ENCODE measurements at regions not wholly inside any gene's neighbourhood (a gene's known extent, or its start where the extent isn't known, plus 50 kb on each side); places are given as distances from the start of the nearest gene placed in this dataset.

DNA sequence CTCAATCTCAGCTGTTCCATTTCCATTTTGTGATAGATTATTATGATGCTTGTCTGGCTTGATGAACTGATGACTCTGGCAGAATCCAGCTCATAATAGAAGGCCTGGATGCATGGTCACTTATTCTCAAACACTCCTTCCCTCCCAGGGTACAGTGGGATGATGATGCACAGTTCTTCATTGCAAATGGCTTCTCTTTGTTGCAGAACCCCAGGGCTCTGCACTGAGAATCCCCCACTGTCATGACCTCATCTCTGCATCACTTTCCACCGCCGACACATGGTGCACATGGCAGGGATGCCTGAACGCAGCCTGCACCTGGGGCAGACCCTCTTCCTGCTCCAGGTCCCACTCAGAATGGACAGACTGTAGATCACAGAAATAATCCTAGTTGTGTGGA, 515.6 kb upstream of the NR2F2 start:
- DNase-seq = no peak

DNA sequence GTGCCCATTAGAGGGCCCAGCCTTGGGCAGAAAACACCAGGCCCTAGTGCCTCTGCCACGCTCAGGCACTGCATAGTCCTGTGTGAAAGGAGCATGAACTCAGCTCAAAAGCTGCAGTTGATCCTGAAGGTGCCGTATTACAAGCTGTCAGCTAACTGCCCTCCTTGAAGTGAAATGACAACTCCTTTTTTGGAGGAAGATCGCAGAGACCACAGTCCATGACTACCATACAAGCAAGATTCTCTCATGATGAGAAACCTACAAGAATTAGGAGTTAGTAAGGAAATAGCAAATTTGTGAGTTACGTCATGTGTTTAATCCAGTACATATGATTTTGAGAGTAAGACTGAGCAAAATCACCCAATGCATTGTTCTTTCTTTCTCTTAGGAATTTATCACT, 513.9 kb upstream of the NR2F2 start:
- DNase-seq = no peak

DNA sequence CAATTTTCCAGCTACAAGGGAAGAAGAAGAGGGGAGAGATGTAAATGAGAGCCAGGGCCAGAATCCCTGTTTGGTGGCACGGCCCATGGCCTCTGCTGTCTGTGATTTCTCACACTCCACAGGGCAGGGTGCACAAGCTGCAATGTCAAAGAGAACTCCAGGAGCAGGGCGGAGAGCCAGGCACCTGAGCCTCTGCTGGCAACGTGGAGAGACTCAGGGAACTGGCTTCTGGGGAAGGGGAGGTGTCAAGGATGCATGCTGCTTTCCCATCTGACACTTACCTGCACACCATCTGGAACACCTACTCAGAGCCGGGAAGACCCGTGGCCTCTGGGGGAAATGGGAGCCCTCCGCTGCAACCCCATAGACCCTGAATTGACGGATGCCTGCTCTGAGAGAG, 507.5 kb upstream of the NR2F2 start:
- no peak for DNase-seq

DNA sequence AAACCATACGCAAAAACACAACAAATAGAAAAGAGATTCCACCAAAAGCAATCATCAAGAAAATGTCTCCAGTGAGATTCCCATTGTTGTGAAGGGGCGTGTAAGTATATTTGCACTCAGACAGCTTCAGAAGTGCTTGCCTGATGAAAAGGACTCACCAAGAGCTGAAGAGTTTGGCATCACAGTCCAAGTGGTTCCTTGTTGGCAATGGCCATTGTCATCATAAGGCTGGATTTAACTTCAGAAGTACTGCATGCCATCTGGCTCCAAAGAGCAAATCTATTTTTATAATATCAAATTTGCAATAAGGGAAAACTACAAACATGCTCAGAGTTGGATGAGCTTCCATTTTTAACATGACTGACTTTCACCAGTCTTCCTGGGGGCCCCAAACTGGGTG, 505.3 kb upstream of the NR2F2 start:
- no peak for DNase-seq

DNA sequence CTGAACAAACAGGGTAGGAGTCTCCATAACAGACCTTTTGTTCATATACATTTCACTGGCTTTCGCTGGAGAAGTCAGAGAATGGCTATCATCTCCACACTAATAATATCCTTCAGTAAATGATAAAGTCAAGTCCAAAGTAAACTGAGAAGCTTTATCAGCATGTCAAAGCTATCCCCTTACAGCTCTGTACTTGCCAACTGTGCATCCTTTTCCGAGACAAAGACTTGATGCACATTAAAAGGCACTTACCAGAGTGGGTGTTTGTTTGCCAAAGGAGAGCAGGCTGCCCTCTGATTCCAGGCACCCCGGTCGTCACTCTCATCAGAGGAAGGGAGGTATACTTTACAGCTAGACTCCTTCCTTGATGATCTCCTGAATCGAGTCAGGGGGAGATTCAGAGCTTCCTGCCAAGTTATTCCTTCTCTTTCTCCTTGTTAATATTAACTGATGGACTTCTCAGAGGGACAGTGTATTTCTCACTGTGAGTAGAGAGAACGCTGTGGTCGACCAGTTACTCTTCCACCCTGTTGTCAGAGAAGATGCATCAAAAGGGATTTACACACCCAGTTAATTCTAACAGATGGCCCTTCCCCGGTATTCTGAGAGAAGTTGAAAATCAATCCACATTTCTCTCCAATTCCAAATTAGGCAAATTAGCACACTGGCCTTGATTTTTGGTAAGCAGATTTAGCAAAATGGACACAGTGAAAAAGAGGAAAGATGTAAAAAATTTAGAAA, 504.7 kb upstream of the NR2F2 start:
- DNase-seq = peak in 1 of 2 experiments; percentile 53

DNA sequence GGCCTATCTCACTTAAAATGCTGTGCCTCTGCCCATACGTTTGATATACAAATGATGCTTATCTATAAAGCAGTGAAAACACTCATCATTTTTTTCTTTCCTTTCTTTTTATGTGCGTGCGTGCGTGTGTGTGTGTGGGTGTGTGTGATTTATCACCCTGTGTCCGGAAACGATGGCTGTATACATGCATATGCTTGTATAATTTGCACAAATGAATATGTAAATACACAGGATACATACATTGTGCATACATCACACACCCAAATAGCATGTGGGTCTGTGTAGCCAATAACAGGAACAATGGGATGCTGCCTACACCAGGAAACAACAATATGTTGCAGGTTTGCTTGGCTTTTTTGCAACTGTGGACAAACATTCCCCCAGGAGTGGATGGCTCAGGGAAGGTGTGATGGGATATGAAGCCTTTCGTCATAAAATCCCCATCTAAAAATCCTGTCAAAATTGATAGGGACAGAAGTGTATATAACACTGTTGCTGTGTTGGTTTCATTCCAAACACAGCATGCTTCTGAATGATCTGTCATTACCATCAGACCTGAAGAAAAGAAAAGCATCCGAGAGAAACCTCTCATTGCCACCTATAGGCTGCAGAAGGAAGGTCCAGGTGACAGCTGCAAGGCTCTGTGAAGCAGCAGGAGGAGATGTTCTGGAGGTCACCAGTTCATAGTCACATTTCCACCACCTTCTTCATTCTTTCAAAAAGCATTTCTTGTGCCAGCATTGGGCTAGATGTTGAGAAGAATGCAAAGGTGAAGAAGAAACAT, 503.9 kb upstream of the NR2F2 start:
- DNase-seq = peak in 1 of 2 experiments; percentile 48

DNA sequence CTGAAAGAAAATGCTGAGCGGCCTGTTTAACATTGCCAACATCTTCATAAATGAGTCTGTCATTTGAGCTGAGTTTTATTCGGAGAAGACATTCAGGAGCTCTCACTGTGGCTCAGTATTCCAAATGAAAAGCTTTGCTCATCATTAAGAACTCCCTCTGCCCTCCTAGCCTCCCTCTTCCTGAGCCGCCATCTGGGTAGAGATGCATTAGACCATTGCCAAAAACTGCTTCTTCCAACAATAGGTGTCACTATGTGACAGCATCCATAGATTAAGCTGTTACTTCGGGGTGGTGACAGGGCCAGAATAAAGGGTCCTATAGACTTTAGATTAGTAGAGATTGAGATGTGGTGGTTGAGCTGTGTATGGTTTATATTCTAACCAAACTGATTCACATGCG, 501.4 kb upstream of the NR2F2 start:
- DNase-seq = no peak

DNA sequence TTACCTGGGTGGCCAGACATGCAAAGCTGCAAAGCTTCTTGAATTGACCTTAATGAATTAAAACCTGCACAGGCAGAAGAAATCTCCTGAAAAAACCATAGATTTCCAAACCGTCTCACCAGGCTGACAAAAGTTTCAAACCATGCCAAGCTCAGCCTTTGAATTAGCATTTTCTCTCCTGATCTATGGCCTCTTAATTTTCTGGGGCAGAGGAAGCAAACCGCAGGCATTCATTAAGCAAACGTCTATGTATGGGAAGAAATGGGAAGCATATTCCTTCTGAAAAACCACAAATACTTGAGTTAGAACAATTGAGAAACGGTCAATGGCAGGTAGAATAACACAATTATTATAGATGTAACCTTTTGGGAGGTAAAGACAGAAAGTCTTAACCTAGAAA, 500.2 kb upstream of the NR2F2 start:
- DNase-seq = no peak

DNA sequence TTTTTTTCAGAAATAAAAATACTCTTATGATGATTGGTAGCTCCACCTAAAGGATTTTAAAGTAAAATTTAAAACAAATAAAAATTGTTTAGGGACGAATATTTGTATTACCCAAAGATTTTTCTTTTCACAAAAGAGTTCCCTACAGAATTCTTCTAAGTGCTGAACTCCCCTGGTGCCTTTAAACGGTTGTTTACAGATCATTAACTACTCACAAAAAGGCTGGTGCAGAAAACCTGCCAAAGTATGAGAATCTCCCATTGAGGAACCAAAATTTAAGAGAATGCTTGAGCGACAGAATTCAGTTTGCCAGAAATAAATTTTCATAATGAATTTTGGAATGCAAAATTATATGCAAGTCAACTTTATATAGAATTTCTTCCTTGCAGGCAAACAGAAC, 497.8 kb upstream of the NR2F2 start:
- DNase-seq = no peak

DNA sequence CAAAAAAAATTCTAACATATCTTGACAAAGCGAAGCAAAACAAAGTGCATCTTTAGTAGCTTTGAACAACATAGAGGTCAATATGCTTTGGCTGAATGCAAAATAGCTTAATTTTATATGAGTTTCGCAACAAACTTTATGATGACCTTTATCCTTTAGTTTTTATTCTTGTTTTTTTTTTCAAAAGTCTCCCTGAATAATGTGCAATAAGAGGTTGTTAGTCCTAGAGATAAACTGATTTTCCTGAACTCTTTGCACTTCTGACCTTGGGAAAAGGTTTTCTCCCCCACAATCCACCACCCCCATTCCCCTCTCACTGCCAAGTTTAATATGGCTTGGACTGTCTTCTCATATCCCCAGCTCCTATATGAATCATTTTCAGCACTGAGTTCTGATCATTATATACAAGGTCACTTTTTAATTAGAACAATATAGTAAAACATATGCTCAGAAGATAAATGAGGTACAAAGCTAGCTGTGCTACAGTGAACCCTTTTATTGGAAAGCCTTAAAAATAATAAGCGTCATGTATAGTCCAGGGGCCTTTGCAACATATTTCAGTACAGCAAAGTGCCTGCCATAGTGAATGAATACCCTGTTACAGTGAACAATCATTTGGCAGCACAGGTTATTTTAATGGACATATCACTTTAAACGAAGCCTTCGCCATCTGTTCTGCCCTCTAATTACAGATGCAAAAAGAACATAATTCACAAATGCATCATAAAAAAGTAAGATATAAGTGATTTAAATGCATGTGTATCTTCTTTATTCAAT, 496.3 kb upstream of the NR2F2 start:
- DNase-seq = no peak

DNA sequence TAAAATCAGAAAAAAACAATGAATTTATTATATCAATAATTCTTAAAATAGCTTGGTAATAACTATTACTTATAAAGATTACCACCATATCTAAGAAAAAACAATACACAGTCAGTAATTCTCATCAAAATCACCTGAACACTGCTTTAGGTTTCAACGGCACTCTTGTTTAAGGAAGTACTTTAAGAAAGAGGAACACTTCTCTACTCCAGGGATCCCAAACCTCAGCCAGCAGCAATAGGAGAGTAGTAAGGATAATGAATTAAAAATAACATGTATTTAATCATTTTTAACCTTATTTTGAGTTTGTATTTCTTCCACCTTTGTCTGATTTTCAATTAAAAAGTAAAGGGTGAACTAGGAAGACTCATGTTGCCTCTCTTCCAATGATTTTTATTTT, 494.0 kb upstream of the NR2F2 start:
- DNase-seq = no peak

DNA sequence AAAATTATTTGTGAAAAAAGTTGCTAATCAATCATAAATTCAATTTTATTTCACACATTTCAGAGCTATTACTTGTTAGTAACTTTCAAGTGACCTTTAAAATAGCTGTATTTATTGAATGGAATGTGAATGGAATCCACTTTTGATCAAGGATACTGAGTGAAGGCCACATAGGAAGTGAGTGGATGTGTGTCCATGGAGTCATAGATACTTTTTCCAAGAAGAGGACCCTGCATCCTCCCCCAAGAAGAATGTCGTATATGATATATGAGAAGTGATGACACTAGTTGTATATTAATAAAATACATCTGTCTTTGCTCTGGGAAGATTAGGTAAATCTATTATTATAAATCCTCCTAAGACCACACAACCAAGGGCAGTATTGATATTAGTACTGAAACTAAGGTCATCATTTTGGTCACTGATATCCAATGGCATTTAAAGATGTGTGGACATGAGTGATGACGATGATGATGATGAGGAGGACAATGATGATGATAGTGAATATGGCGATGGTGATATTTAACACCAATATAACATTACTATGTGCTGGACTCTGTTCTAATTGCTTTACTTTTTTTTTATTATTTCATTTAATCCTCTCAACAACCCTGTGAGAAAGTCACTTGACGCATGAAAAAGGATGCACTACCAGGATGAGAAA, 493.0 kb upstream of the NR2F2 start:
- DNase-seq = no peak

DNA sequence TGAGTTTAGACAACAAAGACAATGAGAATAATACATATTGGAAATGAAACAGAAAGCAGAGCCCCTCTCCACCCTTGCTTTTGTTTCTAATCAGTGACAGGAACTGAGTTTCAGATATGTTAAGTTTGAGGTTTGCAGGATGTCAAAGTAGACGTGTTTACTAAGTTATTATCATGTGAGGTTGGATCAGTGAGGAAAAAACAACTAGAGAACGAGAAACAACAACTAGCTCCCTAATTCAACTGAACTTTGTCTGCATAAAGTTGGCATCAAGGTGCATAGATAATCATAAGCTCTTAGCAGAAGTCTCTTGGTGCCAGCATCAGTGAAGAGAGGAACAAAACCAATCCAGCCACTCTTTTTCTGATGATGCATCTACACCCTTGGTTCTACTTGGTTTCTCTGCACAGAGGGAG, 491.1 kb upstream of the NR2F2 start:
- DNase-seq = no peak

DNA sequence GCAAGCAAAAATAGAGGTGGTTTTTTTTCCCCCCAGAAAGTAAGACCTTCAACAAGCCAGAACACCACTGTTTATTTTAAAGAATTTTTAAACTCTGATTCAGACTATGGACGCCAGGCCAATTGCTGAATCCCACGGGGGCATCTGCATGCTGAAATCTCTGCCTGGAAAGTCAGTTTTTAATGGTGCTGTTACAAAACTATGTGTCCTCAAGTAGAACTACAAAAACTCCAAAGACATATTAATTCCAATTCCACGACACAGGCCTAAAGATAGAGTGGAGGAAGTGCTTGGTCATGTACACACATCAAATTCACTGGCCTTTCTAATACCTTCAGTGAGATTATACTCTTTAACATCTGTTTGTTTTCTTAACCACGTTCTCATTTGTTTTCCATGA, 490.5 kb upstream of the NR2F2 start:
- no peak for DNase-seq

DNA sequence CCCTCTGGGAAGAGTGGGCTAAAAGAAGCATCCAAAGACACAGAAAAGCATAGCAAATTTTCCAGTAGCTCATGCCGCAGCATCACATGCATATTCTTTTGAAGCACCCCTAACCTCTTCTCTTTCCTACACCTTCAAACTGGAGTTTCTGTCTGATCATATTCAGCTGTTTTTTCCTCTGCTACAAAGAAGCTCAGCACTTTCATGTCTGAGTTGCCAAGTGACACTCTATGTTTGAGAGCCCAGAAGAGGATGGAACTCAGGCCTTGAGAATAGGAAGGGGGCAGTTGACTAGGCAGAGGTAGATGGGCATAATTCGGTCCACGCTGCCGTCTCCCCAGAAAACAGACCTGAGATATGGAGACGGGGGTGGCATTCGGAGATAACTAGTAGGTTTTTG, 489.6 kb upstream of the NR2F2 start:
- DNase-seq = no peak

DNA sequence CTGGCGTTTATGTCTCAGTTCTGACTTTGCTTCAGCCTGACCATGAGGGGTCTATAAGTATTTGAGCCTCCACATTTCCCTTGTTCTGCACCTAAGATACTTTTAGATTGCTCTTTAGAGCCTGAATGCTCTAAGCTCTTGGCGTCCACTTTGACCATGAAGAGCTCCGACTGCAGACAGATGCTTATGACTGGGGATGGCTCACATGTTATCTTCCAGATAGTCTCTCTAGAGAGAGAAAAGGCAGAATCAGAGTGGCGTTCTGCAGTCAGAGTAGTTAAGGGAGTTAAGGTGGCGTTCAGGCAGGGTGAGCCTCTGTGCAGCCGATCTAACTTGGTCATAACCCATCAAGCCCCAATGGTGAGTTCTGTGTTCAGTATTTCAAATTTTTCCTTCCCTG, 487.9 kb upstream of the NR2F2 start:
- no peak for DNase-seq

DNA sequence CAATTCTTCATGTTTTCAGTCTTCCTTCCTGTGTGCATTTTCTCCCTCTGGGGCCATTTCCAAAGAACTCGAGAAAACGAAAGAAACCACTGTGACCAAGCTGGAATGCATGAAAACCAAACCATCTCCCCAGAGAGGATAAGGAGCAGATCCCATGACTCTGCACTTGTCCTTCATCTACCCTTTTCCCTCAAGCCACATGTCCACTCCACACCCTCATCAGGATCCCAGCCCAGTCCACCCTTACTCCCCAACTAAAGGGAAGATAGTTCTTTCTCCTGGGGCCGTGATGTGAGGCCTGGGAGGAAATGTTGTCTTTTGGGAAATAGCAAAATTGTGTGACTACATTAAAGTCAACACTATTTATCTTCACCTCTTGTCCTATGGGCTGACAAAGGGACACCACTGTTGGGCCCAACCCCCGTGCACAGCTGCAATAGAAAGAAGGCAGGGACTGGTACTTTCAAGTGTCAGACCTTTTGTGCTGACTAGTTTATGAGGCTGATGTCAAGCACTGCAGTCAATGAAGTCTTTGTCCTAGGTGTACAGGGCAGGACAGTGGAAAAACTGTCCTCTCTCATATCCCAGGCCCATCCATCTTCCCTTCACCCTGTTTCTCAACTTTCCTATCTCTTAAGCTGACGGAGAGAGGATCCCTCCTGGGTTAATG, 487.1 kb upstream of the NR2F2 start:
- no peak for DNase-seq

DNA sequence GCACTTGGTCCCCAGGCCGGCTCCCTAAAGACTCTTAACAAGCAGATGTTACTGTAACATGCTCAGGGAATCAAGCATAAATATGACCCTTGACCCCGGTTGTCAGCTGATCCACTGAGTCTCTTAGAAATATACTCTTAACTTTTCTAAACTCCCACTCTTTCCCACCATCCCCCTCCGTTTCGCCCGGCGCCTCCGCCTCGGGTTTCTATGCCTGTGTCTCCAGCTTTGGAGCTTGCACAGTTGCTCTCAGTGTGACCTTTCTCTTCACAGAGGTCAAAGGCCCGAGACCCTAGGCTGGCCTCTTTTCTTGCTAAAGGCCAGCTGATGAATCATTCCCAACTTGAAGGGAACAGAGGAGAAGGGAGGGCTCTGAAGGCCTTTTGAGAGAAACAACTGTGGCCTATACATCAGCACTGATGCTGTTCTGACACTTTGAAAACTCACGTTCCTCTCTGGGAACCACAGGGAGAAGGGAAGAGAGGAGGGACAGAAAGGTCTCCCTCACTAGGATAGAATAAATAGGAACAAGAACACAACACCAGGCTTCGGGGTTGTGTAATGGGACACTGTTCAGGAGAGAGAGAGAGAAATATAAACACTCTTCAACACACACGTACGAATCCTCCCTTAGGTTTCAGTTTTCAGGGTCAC, 484.5 kb upstream of the NR2F2 start:
- DNase-seq = no peak

DNA sequence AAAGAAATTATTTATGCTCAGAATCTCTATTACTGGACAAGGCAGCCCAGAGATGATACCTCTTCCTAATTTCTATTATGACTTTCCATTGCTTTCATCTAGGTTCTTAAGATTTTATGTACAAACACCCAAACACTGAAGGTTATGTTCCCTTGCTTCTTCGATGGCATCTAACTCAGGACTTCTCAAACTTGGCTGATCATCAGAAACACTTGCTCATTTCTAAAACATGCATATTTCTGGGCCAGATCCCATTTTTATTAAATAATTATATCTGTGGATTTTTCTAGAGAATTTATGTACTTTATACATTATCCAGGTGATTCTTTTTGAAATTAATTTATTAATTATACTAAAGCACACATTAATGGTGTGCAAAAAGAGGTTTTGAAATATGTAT, 482.4 kb upstream of the NR2F2 start:
- DNase-seq = no peak

DNA sequence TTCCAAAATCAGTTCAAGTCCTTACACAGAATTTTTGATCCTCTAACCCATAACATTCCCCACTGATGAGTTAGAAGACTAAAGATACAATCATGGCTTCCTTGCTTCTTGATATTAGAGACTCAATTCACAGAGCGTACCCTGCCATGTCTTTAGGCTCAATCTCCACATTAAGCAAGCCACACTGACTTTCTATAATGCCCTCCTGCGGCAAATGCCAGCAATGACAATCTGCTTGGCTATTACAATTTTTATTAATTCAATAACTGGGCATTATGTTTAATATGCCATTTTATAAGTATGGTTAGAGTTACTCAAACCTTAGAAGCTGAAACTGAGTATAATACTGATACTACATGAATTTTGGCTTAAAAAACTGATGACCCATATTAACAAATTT, 479.7 kb upstream of the NR2F2 start:
- no peak for DNase-seq

DNA sequence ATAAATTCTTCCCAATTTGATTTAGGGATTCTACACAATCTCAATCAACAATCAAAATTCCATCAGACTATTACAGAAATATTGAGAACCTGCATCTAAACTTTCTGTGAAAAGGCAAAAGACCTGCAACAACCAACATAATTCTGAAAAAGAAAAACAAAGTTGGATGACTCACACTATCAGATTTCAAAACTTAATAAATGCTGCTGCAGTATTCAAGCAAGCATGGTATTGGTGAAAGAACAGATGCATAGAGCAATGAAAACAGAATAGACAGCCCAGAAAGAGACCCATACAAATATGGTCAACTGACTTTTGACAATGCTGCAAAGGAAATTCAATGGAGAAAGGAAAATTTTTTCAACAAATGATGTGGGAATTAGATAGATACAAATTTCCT, 477.1 kb upstream of the NR2F2 start:
- DNase-seq = no peak

DNA sequence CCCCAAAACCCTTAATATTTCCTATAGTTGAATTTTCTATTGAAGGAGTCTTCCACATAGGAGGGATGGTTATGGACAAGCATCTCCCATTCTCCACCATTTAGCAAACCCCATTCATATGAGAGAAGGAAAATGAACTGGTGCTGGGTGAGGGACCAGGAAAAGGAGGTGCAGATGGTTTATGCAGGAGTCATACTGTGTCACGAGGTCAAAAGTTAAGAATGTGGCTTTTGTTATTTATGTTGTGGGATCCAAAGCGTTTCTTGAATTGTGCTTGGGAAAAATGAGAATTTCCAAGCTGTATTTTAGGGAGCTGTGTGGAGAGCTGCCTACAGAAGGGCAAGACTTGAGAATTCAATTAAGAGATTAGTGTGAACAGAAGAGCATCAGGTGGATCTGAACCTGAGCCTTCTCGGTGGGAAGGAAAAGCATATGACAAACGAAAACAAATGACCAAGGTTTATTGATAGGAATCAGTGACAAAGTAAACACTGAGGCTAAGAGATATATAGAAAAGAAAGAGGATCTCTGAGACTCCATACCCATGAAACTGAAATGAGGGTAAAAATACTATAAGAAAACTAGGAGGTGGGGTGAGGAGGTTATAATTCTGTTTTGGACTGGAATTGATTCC, 473.3 kb upstream of the NR2F2 start:
- no peak for DNase-seq
